Smooth muscle cell (in vitro differentiated cells): ENCODE measurements at regions not wholly inside any gene's neighbourhood (a gene's known extent, or its start where the extent isn't known, plus 50 kb on each side); places are given as distances from the start of the nearest gene placed in this dataset.

Experiments
- DNase-seq: peaks from one replicate; lab custom pipeline; 2025; ENCODE audit not compliant: unreplicated experiment; lab: John Stamatoyannopoulos, UW
- H2AFZ ChIP-seq: fragments of 200-600 bp; sonication (generic); 2 replicates; pipeline ENCODE4 v1.6.0; 2016; ENCODE audit warnings: antibody characterized with exemption, low read depth, mild to moderate bottlenecking
- H3F3A ChIP-seq: fragments of 200-600 bp; sonication (generic); 2 replicates; pipeline ENCODE4 v1.6.0; 2017; ENCODE audit warnings: antibody characterized with exemption, low read depth
- H3K27ac ChIP-seq: fragments of 200-600 bp; sonication (generic); 2 replicates; pipeline ENCODE4 v1.5.1; 2016; ENCODE audit warnings: low read depth, mild to moderate bottlenecking
- H3K27me3 ChIP-seq: fragments of 200-600 bp; sonication (generic); 2 replicates; pipeline ENCODE4 v1.6.1; 2016; ENCODE audit warnings: low read depth, mild to moderate bottlenecking
- H3K36me3 ChIP-seq: fragments of 200-600 bp; sonication (generic); 2 replicates; pipeline ENCODE4 v1.5.1; 2016; ENCODE audit warnings: low read depth
- H3K4me1 ChIP-seq: fragments of 200-600 bp; sonication (generic); 2 replicates; pipeline ENCODE4 v1.5.1; 2016; ENCODE audit warnings: low read depth
- H3K4me2 ChIP-seq: fragments of 200-600 bp; sonication (generic); 2 replicates; pipeline ENCODE4 v1.6.0; 2016; ENCODE audit warnings: mild to moderate bottlenecking
- H3K4me3 ChIP-seq: fragments of 200-600 bp; sonication (generic); 2 replicates; pipeline ENCODE4 v1.5.1; 2016; ENCODE audit warnings: mild to moderate bottlenecking
- H3K79me2 ChIP-seq: fragments of 200-600 bp; sonication (generic); 2 replicates; pipeline ENCODE4 v1.6.0; 2016; ENCODE audit warnings: low read depth, mild to moderate bottlenecking
- H3K9ac ChIP-seq: fragments of 200-600 bp; sonication (generic); 2 replicates; pipeline ENCODE4 v1.6.0; 2016; ENCODE audit warnings: low read depth
- H3K9me3 ChIP-seq: fragments of 200-600 bp; sonication (generic); replicated peaks from 2 replicates; pipeline ENCODE4 v1.5.1; 2016; ENCODE audit warnings: low read depth
- H4K20me1 ChIP-seq: fragments of 200-600 bp; sonication (generic); 2 replicates; pipeline ENCODE4 v1.6.0; 2016; ENCODE audit warnings: low read depth
- WGBS: methylation state at CpG from one replicate; pipeline ENCODE4 v1.1.7; 2016; ENCODE audit warnings: low lambda C conversion rate; 5-methylcytosine and 5-hydroxymethylcytosine counted together
- TF ChIP-seq, protein P1 (sequence below): fragments of 200-600 bp; sonication (generic); IDR thresholded peaks from 2 replicates; pipeline ENCODE4 v1.5.1; 2017; ENCODE audit warnings: borderline replicate concordance, mild to moderate bottlenecking, antibody characterized with exemption; ENCODE audit not compliant: insufficient read depth, poor library complexity, severe bottlenecking

DNA sequence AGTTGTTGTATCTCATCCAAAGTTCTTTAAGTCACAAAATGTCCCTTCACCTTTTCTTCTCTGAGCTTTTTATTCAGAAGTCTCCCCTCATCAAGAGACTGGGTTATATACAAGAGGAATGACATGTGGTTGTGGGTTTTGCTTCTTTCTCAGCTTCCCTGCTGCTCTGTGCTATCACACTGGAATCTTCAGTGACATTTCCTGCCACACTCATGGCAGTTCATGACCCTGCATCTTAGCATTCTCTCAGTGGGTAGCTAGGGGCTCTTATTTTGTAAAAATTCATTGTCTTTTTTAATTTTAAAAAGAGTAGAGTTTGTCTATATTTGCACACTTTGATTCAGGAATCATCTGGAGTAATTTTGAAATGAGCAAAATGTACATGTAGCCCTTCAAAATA is 236.9 kb upstream of the TMEM229A start:
- Histone ChIP-seq H3K9me3 (no peaks in the 10 kb centered on the region), H3K27ac (no peak overlapping the region), H3K4me1 (no peaks in the 10 kb centered on the region), H3F3A (no peaks in the 10 kb centered on the region), H3K4me2 (no peak overlapping the region), H4K20me1 (no peaks in the 10 kb centered on the region), H3K27me3 (no peaks in the 10 kb centered on the region), H3K79me2 (no peaks in the 10 kb centered on the region), H2AFZ (peak overlapping the region; percentile 22), H3K4me3 (no peak overlapping the region), H3K36me3 (no peaks in the 10 kb centered on the region), H3K9ac (no peak overlapping the region)
- TF ChIP-seq, protein P1, sequence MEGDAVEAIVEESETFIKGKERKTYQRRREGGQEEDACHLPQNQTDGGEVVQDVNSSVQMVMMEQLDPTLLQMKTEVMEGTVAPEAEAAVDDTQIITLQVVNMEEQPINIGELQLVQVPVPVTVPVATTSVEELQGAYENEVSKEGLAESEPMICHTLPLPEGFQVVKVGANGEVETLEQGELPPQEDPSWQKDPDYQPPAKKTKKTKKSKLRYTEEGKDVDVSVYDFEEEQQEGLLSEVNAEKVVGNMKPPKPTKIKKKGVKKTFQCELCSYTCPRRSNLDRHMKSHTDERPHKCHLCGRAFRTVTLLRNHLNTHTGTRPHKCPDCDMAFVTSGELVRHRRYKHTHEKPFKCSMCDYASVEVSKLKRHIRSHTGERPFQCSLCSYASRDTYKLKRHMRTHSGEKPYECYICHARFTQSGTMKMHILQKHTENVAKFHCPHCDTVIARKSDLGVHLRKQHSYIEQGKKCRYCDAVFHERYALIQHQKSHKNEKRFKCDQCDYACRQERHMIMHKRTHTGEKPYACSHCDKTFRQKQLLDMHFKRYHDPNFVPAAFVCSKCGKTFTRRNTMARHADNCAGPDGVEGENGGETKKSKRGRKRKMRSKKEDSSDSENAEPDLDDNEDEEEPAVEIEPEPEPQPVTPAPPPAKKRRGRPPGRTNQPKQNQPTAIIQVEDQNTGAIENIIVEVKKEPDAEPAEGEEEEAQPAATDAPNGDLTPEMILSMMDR, result no peak
- no peak for DNase-seq

DNA sequence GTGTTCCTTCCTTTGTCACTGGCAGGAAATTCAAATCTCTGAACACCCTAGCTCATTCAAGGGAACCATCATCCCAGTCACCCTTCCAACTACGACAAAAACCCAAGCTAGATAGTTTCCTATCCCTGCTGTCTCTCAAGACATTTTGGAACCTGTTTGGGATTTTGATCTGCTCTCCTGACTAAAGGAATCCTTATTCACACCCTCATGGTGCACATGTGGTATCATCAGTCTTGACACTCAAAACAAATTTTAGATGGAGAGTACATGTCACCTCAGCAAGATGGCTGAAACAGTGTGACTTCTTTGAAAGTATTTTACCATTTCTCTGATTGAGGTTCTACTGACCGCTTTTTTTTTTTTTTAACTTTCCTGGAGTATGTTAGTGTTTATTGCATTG is 234.3 kb upstream of the TMEM229A start:
- Histone ChIP-seq H3K4me1 (peaks cover 5% of the 10 kb centered on the region), H3K4me2 (no peak overlapping the region), H3K36me3 (no peaks in the 10 kb centered on the region), H3K79me2 (no peaks in the 10 kb centered on the region), H4K20me1 (no peaks in the 10 kb centered on the region), H3K9me3 (no peaks in the 10 kb centered on the region), H3K9ac (no peak overlapping the region), H2AFZ (no peak overlapping the region), H3F3A (no peaks in the 10 kb centered on the region), H3K4me3 (no peak overlapping the region), H3K27me3 (no peaks in the 10 kb centered on the region), H3K27ac (no peak overlapping the region)
- 79% methylated on average over 2 of the region's 2 CpGs for WGBS
- TF ChIP-seq, protein P1, result no peak
- no peak for DNase-seq

DNA sequence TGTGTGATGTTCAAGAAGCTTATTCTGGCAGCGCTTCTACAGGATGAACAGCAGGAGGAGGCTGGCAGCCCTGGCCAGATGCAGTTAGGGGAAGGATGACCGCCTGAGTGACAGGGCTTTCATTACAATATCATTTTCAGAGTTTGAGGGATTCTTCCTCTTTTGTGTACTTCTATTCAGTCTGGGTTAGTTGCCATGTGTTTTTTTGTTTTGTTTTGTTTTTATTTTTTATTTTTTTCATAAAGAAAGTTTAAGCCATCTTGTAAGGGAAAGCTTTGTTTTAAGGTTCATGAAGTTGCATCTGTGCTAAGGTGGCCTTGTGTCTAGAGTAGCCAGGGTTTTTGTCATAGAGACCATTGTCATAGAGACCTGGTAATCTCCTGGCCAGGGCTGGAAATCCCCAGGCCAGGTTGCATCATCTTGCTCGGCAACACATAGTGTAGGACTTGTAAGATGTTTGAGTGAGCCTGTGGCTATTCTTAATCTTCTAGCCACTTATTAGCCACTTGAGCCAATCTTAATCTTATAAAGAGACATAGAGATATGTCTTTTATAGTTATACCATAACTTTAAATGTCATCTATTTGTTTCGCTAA is 230.5 kb upstream of the TMEM229A start:
- peak overlapping the region; percentile 41 for H2AFZ ChIP-seq
- DNase-seq, result no peak
- H3K9me3 ChIP-seq, result no peaks in the 10 kb centered on the region
- TF ChIP-seq, protein P1, result no peak
- no peaks in the 10 kb centered on the region for H4K20me1 ChIP-seq
- no peak overlapping the region for H3K4me3 ChIP-seq
- H3K27ac ChIP-seq, result peak overlapping the region; percentile 69
- H3K27me3 ChIP-seq, result no peaks in the 10 kb centered on the region
- WGBS, result 66% methylated on average over 4 of the region's 4 CpGs
- H3K4me2 ChIP-seq, result no peak overlapping the region
- H3F3A ChIP-seq, result no peaks in the 10 kb centered on the region
- H3K9ac ChIP-seq, result peak overlapping the region; percentile 58
- H3K36me3 ChIP-seq, result no peaks in the 10 kb centered on the region
- peaks cover 11% of the 10 kb centered on the region for H3K4me1 ChIP-seq
- H3K79me2 ChIP-seq, result no peaks in the 10 kb centered on the region

DNA sequence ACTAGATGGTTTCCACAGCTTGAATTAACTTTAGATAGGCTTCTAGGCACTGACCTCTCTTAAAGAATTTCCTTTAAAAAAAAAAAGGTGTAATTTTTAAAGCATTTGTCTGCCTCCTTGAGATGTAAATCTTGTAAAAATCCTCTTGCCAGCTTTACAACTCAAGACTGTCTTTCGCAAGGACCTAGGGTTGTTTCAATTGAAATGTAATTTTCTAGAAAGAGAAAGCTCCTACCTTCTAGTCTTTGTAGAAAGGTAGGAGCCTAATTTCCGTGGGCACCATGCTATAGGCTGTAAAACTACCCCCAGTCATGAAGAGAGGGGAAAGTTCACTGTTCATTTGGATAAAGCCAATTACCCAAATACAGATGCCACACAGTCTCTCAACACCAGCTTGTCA is 228.8 kb upstream of the TMEM229A start:
- TF ChIP-seq, protein P1, result no peak
- Histone ChIP-seq H2AFZ (peak overlapping the region; percentile 53), H4K20me1 (no peaks in the 10 kb centered on the region), H3K36me3 (no peaks in the 10 kb centered on the region), H3K4me3 (no peak overlapping the region), H3K9me3 (no peaks in the 10 kb centered on the region), H3K27me3 (no peaks in the 10 kb centered on the region), H3K4me2 (no peak overlapping the region), H3F3A (no peaks in the 10 kb centered on the region), H3K27ac (no peak overlapping the region), H3K79me2 (no peaks in the 10 kb centered on the region), H3K9ac (no peak overlapping the region), H3K4me1 (peaks cover 11% of the 10 kb centered on the region)
- DNase-seq, result no peak
- WGBS, result 43% methylated on average over 2 of the region's 2 CpGs
